ENCODE measurements at regions not wholly inside any gene's neighbourhood (a gene's known extent, or its start where the extent isn't known, plus 50 kb on each side); places are given as distances from the start of the nearest gene placed in this dataset.

DNA sequence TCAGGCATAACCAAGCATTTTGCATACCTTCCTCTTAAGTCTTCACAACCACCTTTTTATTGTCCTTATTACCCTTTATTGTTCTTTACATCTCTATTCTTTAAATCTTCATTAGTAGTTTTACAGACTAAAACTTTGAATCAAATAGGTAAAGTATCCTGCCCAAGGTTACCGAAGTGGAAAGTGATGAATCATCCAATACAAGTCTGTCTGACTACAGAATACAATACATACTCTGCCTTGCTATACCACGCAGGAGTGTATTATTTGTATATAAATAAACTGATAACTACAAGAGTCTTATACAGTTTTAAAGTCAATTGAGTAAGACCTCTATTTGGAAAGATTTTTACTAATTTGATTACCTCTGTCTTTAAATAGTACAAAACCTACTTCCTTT, 196.0 kb downstream of the ZEB2 start:
- TF ChIP-seq POLR2A (IDR thresholded peaks at IDR 0.05; ENCODE audit: low read length) (no peak), GATA1 (IDR thresholded peaks at IDR 0.05; ENCODE audit: low read depth, low read length) (no peak)

Measured in erythroblast (primary cell).